GM19240 (cell line): ENCODE measurements at regions not wholly inside any gene's neighbourhood (a gene's known extent, or its start where the extent isn't known, plus 50 kb on each side); places are given as distances from the start of the nearest gene placed in this dataset.

ENCODE experiments used
- DNase-seq: peaks from one replicate; pipeline ENCODE4 v3.0.0; 2011; ENCODE audit warnings: low spot score; ENCODE audit not compliant: insufficient read length

- no peak for DNase-seq
These were observed 256.2 kb upstream of the MDFIC2 start for GRCh38 chr3:70568626-70569025.

DNA sequence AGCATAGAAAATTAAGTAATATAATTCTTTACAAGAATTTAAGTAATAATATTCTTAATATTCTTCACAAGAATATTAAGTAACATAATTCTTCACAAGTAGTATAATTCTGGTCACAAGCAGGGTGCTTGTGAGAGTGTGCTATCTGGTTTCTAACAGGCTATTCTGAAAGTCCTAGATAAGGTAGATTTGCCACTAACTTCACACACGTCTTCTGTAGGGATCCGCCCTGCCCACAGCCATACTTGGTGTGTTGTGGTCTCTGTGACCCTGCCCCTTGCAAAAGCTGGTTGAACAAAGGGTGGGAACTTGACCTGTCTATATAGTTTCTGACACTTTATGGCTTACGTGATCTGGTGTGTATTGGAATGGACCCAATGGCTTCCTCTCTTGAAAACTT, 253.4 kb upstream of the MDFIC2 start:
- no peak for DNase-seq

- DNase-seq, result no peak
These were observed 252.1 kb upstream of the MDFIC2 start for GRCh38 chr3:70564552-70564951.

DNA sequence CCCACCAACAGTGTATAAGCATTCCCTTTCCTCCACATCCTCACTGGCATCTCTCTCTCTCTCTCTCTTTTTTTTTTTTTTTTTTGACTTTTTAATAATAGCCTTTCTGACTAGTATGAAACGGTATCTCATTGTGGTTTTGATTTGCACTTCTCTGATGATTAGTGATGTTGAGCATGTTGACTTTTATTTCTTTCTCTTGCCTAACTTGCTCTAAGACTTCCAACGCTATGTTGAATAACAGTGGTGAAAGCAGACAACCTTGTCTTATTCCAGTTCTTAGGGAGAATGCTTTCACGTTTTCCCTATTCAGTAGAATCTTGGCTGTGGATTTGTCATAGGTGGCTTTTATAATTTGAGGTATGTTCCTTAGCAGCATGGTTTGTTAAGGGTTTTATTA, 249.4 kb upstream of the MDFIC2 start:
- DNase-seq, result no peak

DNA sequence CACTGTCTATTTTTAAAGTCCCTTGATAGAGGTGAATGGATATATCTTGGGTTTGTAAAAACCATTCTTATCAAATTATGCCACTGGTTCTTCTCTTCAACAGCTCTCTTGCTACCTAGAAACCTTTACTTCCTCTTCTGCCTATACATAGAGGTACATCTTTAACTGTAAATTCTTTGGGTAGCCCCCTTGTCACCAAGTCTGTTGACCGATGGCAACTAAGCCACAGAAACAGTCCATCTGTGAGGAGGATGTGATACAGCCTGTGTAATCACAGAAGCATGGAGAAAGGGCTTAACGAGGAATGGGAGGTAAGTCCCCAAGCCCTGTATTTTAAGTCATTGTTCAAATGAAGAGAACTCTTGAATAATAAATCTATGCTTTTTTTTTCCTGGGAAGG, 246.5 kb upstream of the MDFIC2 start:
- DNase-seq, result no peak

DNA sequence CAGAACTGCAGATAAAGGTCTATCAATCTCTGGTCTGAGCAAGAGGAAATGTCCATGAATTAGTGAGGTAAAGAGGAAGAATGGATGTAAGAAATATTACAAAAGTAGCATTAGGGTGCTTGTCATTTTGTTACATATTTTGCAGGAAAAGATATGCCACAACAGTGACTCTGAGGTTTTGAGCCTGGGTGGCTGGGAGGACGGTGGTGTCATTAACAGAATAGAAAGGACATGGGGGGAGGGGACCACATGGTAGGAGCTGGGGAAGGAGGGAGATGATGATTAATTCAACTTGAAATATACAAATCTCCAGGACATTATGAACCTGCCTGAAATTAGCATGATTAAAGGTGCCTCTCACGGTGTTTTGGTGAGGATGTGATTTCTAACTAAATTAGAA, 245.5 kb upstream of the MDFIC2 start:
- no peak for DNase-seq

GRCh38 chr3:70556056-70556455, 243.6 kb upstream of the MDFIC2 start:
- DNase-seq, result no peak

GRCh38 chr3:70554170-70554569, 241.7 kb upstream of the MDFIC2 start:
- DNase-seq, result no peak

GRCh38 chr3:70550723-70551319, 238.4 kb upstream of the MDFIC2 start:
- no peak for DNase-seq

DNA sequence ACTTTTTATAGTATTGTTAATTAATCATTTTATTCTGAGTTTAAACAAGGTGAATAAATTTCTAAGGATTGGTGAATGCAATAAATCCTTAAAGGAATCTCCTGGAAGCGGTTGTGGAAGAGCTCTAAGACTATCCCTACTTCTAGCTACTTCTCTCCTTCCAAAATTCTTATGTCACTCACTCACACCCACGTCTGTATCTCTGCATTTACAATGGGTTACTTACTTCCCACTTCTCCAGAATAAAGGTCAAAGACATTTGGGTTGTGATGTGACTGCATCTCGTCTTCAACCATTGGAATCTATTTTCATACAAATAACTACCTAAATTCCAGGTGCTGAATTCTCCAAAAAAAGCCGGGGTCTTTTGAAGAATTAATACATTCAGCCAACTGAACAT, 234.2 kb upstream of the MDFIC2 start:
- no peak for DNase-seq

DNA sequence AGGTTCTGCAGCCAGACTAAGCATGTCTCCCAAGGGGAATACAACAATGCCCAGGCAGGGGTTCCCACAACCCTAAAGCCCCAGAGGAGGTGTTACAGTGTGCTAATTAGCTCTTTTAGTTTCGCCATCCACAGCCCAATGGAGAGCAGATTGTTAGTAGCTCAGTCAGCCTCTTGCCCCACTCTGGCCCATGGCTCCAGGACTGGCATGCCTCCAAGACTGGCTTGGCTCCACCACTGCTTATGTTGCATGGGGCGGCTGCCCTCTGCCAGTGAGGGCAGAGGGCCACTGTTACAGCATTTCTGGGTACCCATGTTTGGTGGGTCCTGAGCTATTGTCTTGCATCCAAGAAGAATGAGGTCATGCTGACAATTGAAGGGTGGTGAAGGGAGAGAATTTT, 231.1 kb upstream of the MDFIC2 start:
- no peak for DNase-seq

DNA sequence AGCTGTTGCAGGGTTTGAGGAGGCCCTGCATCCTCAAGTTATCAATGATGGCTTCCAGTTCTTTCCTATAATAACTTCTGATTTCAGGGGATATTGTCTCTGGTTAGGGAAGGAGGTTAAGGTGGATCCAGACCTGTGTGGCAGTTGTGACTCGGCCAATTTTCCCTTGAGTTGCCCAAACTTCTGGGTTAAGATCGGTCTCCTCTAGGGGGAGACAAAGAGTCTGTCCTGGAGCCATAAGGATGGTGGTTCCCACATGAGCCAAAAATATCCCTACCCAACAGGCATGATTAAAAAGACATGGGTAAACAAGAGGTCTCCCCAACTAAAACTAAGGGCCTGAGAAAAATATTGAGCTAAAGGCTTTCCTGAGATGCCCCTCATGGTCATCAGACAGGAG, 227.5 kb upstream of the MDFIC2 start:
- DNase-seq, result no peak

DNA sequence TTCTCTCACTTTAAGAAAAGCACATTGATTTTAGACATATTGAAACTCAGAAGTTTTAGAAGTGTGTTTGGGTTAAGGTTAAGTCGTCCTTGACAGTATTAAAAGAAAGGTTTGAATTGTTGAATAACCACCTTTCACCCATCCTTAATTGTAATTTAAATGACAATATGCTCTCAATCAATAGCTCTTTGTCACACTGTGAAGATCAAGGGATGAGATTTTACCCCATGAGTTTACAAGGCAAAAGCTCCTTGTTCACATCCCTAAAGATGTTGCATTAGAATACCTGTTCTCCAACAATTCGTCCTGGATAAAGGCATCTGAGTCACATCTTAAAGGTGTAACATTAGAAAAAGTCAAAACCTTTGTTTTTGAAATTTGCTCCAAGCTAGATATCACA, 220.4 kb upstream of the MDFIC2 start:
- DNase-seq, result no peak

DNA sequence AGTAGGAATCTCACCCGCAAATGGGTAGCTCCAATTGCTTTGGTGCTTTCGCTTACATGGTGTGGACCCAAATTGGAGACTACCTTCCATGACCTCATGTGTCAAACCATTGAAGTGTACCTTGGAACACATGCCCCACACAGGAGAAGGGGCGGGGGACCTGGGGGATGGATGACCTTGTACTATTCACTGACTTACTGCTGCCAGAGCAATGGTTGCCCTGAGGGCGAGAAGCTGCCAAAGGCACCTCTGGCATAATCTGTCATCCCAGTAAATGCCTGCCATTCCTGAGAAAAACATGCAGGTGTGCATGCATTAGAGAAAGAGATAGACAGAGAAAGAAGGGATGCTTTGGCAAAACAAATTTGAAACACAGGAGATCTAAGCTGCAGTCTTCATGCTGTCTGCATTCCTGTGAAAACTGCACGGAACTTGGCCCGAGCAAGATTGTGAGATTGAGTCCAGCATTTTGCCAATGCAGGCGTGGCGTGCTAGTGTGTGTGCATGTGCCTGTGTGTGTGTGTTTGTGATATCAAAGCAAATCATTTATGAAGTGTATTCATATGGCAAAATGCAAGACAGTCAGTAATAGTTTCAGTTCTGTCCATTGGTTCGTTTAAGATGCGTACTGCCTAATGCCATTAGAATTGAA, 219.5 kb upstream of the MDFIC2 start:
- DNase-seq, result no peak

- DNase-seq, result no peak
These were observed 218.7 kb upstream of the MDFIC2 start for GRCh38 chr3:70531063-70531657.

- no peak for DNase-seq
These were observed 218.2 kb upstream of the MDFIC2 start for GRCh38 chr3:70530626-70531025.

GRCh38 chr3:70527026-70527425, 214.6 kb upstream of the MDFIC2 start:
- no peak for DNase-seq

DNA sequence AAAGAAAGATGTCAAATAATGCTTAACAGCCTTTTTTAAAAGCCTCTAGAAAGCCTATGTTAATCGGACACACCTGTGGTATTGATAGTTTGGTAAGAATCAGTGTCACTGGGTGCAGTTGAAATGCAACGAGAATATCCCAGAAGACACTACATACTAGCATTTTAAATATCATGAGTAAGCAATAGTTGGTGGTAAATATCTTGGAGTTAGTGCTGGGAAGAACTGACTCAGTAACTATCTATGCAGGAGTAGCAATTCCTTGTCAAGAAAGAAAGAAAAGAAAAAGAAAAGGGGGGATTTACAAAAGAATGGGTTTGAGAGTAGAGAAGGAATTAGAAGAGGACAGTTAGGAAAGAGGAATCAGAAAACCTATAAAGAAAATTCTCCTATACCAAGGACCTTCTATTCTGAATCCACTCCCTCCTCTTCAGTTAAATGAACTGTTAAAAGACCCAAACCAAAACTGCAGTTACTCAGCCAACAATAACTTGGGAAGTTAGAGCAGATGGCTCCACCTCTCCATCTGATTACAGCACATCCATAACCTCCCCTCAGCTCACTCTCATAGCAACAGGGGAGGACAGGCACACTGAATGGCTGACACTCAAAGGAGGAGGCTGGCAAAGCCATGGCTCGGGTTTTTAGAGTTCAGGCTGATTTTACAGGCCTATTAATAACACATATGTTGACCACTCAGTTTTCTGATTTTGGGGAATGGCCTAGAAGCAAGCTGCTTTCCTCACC, 207.6 kb upstream of the MDFIC2 start:
- no peak for DNase-seq

DNA sequence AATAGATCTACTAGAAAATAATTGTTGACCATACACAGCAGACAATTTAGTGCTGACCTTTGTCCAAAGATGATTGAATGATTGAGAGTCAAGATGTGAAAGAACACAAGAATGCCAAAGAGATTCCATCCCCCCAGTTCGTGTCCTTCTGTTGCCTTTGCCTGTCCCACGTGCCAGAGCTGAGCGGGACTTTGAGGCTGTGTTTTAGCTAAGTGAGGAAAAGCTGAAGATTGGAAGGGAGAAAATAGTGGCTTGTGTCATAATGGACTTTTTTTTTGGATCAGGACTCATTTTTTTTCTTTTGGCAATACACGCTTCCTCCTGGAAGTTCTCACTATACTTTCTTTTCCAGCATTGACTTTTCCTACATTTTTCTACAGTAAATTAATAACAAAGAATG, 206.6 kb upstream of the MDFIC2 start:
- no peak for DNase-seq

GRCh38 chr3:70518356-70518755, 205.9 kb upstream of the MDFIC2 start:
- DNase-seq, result no peak

- no peak for DNase-seq
These were observed 204.9 kb upstream of the MDFIC2 start for GRCh38 chr3:70517124-70517890.

- DNase-seq, result no peak
These were observed 203.6 kb upstream of the MDFIC2 start for GRCh38 chr3:70516076-70516475.
